CD4-positive, CD25-positive, alpha-beta regulatory T cell (primary cell): ENCODE measurements at regions not wholly inside any gene's neighbourhood (a gene's known extent, or its start where the extent isn't known, plus 50 kb on each side); places are given as distances from the start of the nearest gene placed in this dataset.

ENCODE experiments used
- ATAC-seq, 2 donors: fragments of 150-1000 bp; cut with Tn5 transposase; one replicate each; pipeline ENCODE4 v1.10.0; 2021; ENCODE audit warnings: low read depth in 2 of 2, moderate number of reproducible peaks in 2 of 2, moderate library complexity in 1 of 2
- DNase-seq, 3 donors: peaks; one replicate each; pipeline versions ENCODE4 v3.0.0 to v3.0.0-alpha.2; 2012 to 2022; ENCODE audit warnings: mixed read lengths in 1 of 3
- H3K27ac ChIP-seq: one replicate; pipeline ENCODE4 v1.7.0; 2013; ENCODE audit warnings: mild to moderate bottlenecking, low read length; ENCODE audit not compliant: insufficient read depth, poor library complexity, severe bottlenecking
- H3K27me3 ChIP-seq: one replicate; pipeline ENCODE4 v1.7.0; 2013; ENCODE audit warnings: low read length; ENCODE audit not compliant: control insufficient read depth, insufficient read depth
- H3K36me3 ChIP-seq: one replicate; pipeline ENCODE4 v1.7.0; 2013; ENCODE audit warnings: mild to moderate bottlenecking, low read length, moderate library complexity; ENCODE audit not compliant: control insufficient read depth, insufficient read depth
- H3K4me1 ChIP-seq: 2 replicates; pipeline ENCODE4 v1.7.0; 2013; ENCODE audit warnings: mild to moderate bottlenecking, low read length; ENCODE audit not compliant: insufficient read depth, control insufficient read depth, poor library complexity, severe bottlenecking
- H3K4me3 ChIP-seq: one replicate; pipeline ENCODE4 v1.7.0; 2013; ENCODE audit warnings: low read depth, mild to moderate bottlenecking, low read length, moderate library complexity
- H3K9me3 ChIP-seq, 2 experiments: 1 replicate in 1 of 2; 2 replicates in 1 of 2; pipeline ENCODE4 v1.7.0; 2013; ENCODE audit warnings: low read length in 2 of 2, mild to moderate bottlenecking in 1 of 2, moderate library complexity in 1 of 2; ENCODE audit not compliant: control insufficient read depth in 2 of 2
- H3K27ac Mint-ChIP-seq, 3 donors: one replicate each; pipeline ENCODE4 v1.8.0; 2020 to 2022; ENCODE audit warnings: mild to moderate bottlenecking in 3 of 3, mixed read lengths in 3 of 3, moderate library complexity in 2 of 3
- H3K27me3 Mint-ChIP-seq: one replicate; pipeline ENCODE4 v1.8.0; 2022; ENCODE audit warnings: mild to moderate bottlenecking, mixed read lengths
- H3K36me3 Mint-ChIP-seq: one replicate; pipeline ENCODE4 v1.8.0; 2020; ENCODE audit warnings: mixed read lengths
- H3K4me1 Mint-ChIP-seq, 4 donors: one replicate each; pipeline ENCODE4 v1.8.0; 2020 to 2022; ENCODE audit warnings: mixed read lengths in 4 of 4, mild to moderate bottlenecking in 1 of 4
- H3K4me3 Mint-ChIP-seq, 4 donors: one replicate each; pipeline ENCODE4 v1.8.0; 2020 to 2022; ENCODE audit warnings: mild to moderate bottlenecking in 4 of 4, mixed read lengths in 4 of 4, moderate library complexity in 3 of 4
- H3K9me3 Mint-ChIP-seq, 7 donors: one replicate each; pipeline ENCODE4 v1.8.0; 2020 to 2022; ENCODE audit warnings: mixed read lengths in 7 of 7, mild to moderate bottlenecking in 3 of 7, moderate library complexity in 2 of 7

DNA sequence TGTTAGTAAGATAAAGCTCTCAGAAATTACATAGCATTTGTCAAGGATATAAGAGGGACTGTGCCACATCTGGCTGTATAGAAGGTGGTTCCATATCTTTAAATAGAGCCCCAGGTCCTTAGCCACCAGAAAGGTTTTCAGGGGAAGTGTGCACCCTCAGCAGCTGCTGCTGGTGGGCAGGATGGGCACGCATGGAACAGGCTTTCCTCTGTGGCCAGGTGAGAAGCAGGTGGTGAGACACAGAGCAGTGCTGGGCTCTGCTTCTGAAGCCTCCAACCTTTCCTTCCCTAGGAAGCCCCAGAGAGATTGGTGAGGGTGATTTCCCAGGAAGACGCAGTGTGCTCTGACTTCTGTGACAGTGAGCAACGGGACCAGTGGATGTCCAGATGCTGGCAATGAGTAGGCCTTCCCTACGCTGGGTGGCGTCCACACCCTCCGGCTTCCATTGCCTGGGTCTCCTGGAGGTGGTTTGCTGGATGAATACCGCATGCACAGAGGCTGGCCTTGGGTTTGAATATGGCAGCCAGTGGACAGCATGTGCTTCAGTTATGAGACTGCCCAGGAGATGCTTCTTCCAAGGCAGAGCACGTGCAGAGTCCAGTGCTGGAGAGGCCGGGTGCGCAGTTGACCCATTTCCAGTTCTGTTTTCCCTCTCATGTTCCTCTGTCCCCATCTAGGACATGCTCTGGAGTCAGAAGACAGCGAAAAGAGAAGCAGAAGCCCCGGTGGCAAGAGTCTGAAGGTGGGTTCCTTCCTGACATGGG is 52.7 kb upstream of the POLG start:
- Histone ChIP-seq H3K9me3 (no peaks in the 10 kb centered on the region), H3K4me3 (no peak overlapping the region), H3K36me3 (no peaks in the 10 kb centered on the region), H3K27ac (no peak overlapping the region), H3K4me1 (no peaks in the 10 kb centered on the region), H3K27me3 (peaks cover under 1% of the 10 kb centered on the region)
- ATAC-seq = no peak
- no peak overlapping the region for H3K4me3 Mint-ChIP-seq
- H3K9me3 Mint-ChIP-seq = no peaks in the 10 kb centered on the region
- peaks cover 33% of the 10 kb centered on the region for H3K27me3 Mint-ChIP-seq
- H3K36me3 Mint-ChIP-seq = no peaks in the 10 kb centered on the region
- no peak overlapping the region for H3K27ac Mint-ChIP-seq
- H3K4me1 Mint-ChIP-seq = no peaks in the 10 kb centered on the region
- no peak for DNase-seq

DNA sequence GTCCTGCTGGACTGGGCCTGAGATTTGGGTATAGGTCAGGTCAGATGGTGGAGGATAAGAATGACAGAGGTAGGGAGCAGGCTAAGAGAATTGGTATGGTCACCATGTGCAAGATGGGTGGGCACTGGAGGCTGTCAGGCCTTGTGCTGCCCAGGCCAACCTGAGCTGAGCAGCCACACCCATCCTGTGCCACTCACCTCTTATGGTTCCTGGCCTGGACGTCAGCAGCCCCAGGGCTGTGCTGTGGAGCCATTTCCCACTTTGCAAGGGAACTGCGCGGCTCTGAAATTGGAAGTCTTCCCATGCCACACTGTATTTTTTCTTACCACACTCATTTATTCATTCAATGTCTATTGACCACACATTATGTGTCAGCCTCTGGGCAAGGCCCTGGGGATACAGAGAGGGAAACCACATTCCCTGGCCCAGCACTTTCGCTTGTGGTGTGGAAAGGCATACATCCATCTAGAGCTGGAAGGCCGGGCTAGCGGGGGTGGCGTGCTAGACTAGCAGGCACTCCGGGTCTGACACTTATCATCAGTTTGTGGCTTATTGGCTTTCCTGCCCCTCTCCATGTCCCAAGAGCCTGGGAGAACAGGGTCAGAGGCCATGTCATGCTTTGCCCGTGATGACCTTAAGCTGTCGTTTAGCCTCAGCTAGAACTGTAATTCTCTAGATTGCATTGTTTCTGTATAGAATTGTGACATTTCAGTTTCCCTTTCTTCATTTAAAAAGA is 51.1 kb upstream of the POLG start:
- no peaks in the 10 kb centered on the region for H3K9me3 Mint-ChIP-seq
- Histone ChIP-seq H3K4me1 (no peaks in the 10 kb centered on the region), H3K36me3 (no peaks in the 10 kb centered on the region), H3K27me3 (peaks cover 12% of the 10 kb centered on the region), H3K9me3 (no peaks in the 10 kb centered on the region), H3K4me3 (no peak overlapping the region), H3K27ac (no peak overlapping the region)
- ATAC-seq = no peak
- no peak overlapping the region for H3K4me3 Mint-ChIP-seq
- H3K36me3 Mint-ChIP-seq = no peaks in the 10 kb centered on the region
- H3K27me3 Mint-ChIP-seq = peaks cover 46% of the 10 kb centered on the region
- H3K4me1 Mint-ChIP-seq = no peaks in the 10 kb centered on the region
- H3K27ac Mint-ChIP-seq = no peak overlapping the region
- no peak for DNase-seq
